ENCODE measurements at regions not wholly inside any gene's neighbourhood (a gene's known extent, or its start where the extent isn't known, plus 50 kb on each side); places are given as distances from the start of the nearest gene placed in this dataset.

DNA sequence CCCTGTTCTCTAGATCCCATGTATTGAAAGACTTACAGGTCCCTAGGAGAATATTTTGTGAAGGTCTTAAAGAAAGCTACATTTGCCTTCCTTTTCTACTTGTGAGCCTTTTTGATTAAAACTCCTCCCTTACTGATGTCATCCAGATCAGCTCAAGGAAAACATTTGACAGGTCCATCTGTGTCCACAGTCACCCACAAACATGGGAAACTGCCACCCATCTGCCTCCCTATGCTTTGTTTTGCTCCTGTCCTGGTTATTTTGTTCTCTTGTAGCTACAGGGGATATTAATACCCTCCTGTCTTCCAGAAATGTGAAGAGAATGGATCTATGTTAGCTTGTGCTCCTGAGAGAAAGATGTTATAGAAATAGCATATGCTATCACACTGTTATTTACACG, 203.6 kb upstream of the GALNT5 start (continued):
- TF ChIP-seq, protein P1, sequence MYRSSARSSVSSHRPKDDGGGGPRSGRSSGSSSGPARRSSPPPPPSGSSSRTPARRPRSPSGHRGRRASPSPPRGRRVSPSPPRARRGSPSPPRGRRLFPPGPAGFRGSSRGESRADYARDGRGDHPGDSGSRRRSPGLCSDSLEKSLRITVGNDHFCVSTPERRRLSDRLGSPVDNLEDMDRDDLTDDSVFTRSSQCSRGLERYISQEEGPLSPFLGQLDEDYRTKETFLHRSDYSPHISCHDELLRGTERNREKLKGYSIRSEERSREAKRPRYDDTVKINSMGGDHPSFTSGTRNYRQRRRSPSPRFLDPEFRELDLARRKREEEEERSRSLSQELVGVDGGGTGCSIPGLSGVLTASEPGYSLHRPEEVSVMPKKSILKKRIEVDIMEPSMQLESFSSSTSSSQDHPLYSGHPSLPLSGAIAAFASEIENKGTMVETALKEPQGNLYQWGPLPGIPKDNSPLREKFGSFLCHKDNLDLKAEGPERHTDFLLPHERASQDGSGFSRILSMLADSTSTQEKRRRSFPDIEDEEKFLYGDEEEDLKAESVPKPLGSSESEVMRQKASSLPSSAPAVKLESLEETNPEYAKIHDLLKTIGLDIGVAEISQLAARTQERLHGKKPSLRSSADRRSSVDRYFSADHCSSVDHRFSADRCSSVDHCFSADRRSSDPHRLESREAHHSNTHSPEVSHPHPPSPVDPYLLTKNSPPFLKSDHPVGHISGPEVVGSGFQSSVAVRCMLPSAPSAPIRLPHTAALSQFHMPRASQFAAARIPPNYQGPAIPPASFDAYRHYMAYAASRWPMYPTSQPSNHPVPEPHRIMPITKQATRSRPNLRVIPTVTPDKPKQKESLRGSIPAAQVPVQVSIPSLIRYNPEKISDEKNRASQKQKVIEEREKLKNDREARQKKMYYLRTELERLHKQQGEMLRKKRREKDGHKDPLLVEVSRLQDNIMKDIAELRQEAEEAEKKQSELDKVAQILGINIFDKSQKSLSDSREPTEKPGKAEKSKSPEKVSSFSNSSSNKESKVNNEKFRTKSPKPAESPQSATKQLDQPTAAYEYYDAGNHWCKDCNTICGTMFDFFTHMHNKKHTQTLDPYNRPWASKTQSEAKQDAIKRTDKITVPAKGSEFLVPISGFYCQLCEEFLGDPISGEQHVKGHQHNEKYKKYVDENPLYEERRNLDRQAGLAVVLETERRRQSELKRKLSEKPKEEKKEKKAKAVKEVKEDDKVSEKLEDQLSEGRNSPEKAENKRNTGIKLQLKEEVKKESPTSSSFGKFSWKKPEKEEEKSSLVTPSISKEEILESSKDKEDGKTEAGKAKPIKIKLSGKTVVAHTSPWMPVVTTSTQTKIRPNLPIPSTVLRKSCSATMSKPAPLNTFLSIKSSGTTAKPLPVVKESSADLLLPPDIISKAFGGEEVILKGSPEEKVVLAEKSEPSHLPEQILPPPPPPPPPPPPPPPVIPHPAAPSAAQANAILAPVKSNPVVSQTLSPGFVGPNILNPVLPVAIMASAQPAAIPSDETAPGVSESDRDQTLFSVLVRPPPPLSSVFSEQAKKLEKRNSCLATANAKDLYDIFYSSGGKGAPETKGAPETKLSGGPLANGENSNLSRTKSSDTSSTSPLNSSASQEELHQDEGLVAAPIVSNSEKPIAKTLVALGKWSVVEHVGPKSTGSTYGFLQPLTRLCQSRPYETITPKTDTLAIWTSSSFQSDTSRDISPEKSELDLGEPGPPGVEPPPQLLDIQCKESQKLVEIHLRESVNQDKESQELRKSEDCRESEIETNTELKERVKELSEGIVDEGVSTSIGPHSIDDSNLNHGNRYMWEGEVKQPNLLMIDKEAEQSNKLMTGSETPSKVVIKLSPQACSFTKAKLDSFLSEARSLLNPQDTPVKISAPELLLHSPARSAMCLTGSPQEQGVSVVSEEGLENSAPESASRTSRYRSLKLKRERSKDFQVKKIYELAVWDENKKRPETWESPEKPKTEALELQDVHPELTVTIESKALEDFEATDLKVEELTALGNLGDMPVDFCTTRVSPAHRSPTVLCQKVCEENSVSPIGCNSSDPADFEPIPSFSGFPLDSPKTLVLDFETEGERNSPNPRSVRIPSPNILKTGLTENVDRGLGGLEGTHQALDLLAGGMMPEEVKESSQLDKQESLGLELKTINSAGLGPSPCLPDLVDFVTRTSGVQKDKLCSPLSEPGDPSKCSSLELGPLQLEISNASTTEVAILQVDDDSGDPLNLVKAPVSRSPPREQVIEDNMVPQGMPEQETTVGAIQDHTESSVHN (CRISPR knock-in tag; IDR thresholded peaks at IDR 0.05): no peak
- TF ChIP-seq SATB2 (CRISPR knock-in tag; IDR thresholded peaks at IDR 0.05): no peak
- TF ChIP-seq KLF9 (CRISPR knock-in tag; IDR thresholded peaks at IDR 0.05; ENCODE audit: low read depth): no peak
- TF ChIP-seq REL (CRISPR knock-in tag; conservative IDR thresholded peaks at IDR 0.05): no peak
- no peak for TF ChIP-seq ZNF10 (CRISPR knock-in tag; IDR thresholded peaks at IDR 0.05; ENCODE audit: borderline replicate concordance, low read depth)
- TF ChIP-seq IKZF4 (CRISPR knock-in tag; IDR thresholded peaks at IDR 0.05; ENCODE audit: borderline replicate concordance, low read depth, not compliant biosample characterization): no peak
- no peak for TF ChIP-seq SP5 (CRISPR knock-in tag; IDR thresholded peaks at IDR 0.05; ENCODE audit: borderline replicate concordance, low read depth)
- TF ChIP-seq ZNF24 (IDR thresholded peaks at IDR 0.05): no peak
- TF ChIP-seq ATRX (CRISPR knock-in tag; IDR thresholded peaks at IDR 0.05; ENCODE audit: borderline replicate concordance): no peak

Measured in HepG2 (cell line).